CD4-positive, alpha-beta T cell (primary cell): ENCODE measurements at regions not wholly inside any gene's neighbourhood (a gene's known extent, or its start where the extent isn't known, plus 50 kb on each side); places are given as distances from the start of the nearest gene placed in this dataset.

Source experiments
- ATAC-seq: fragments of 200-7000 bp; cut with Tn5 transposase; one replicate; pipeline ENCODE4 v1.10.0; 2022; ENCODE audit warnings: mild to moderate bottlenecking; ENCODE audit not compliant: poor library complexity
- CTCF ChIA-PET: fragments of 350-600 bp; sonication (Branson Sonifier 250); formaldehyde crosslinking; loops from one replicate; lab custom pipeline; 2021; ENCODE audit warnings: antibody characterized with exemption, inconsistent platforms; lab: Charles Lee
- POLR2A ChIA-PET: fragments of 350-600 bp; sonication (Branson Sonifier 250); formaldehyde crosslinking; loops from one replicate; lab custom pipeline; 2021; ENCODE audit warnings: antibody characterized with exemption, inconsistent platforms; lab: Charles Lee
- DNase-seq, 14 experiments: peaks; one replicate each; pipeline ENCODE4 v3.0.0-alpha.2; 2013 to 2020; ENCODE audit warnings: mixed read lengths in 2 of 14
- H3K27ac ChIP-seq, 2 donors: one replicate each; pipeline versions ENCODE4 v1.5.1 to v1.7.0; 2013; ENCODE audit warnings: low read length in 2 of 2, low read depth in 1 of 2, mild to moderate bottlenecking in 1 of 2
- H3K27me3 ChIP-seq, 2 experiments: 1 replicate in 1 of 2; 2 replicates in 1 of 2; pipeline versions ENCODE4 v1.6.1 to v1.7.0; 2013; ENCODE audit warnings: low read length in 2 of 2, control low read depth in 1 of 2, mild to moderate bottlenecking in 1 of 2, moderate library complexity in 1 of 2; ENCODE audit not compliant: insufficient read depth in 2 of 2, control insufficient read depth in 1 of 2
- H3K36me3 ChIP-seq: one replicate; pipeline ENCODE4 v1.6.1; 2013; ENCODE audit warnings: low read length, control low read depth; ENCODE audit not compliant: insufficient read depth
- H3K4me1 ChIP-seq: one replicate; pipeline ENCODE4 v1.6.1; 2013; ENCODE audit warnings: low read length, control low read depth; ENCODE audit not compliant: insufficient read depth
- H3K4me3 ChIP-seq: one replicate; pipeline ENCODE4 v1.5.1; 2013; ENCODE audit warnings: mild to moderate bottlenecking, low read length, moderate library complexity
- H3K9me3 ChIP-seq, 2 experiments: 1 replicate in 1 of 2; 2 replicates in 1 of 2; pipeline versions ENCODE4 v1.6.1 to v1.7.0; 2013; ENCODE audit warnings: low read length in 2 of 2, mild to moderate bottlenecking in 2 of 2, control low read depth in 1 of 2, moderate library complexity in 1 of 2; ENCODE audit not compliant: control insufficient read depth in 1 of 2, insufficient read depth in 1 of 2
- H3K27ac Mint-ChIP-seq: one replicate; pipeline ENCODE4 v1.8.0; 2020; ENCODE audit warnings: mixed read lengths
- H3K27me3 Mint-ChIP-seq: one replicate; pipeline ENCODE4 v1.8.0; 2021; ENCODE audit warnings: mixed read lengths
- H3K36me3 Mint-ChIP-seq: one replicate; pipeline ENCODE4 v1.8.0; 2021; ENCODE audit warnings: low read depth, mixed read lengths
- H3K4me1 Mint-ChIP-seq: one replicate; pipeline ENCODE4 v1.8.0; 2021; ENCODE audit warnings: low read depth, mixed read lengths
- H3K4me3 Mint-ChIP-seq: one replicate; pipeline ENCODE4 v1.8.0; 2020; ENCODE audit warnings: mild to moderate bottlenecking, mixed read lengths
- H3K9me3 Mint-ChIP-seq: one replicate; pipeline ENCODE4 v1.8.0; 2020; ENCODE audit warnings: mixed read lengths
- CTCF ChIP-seq: fragments of 200-600 bp; IDR thresholded peaks from one replicate; pipeline ENCODE4 v1.8.0; 2022; ENCODE audit warnings: antibody characterized with exemption, mild to moderate bottlenecking
- intact Hi-C, 2 experiments: fragments of 100-400 bp; cut with DNase I in 1 of 2; cut with micrococcal nuclease in 1 of 2; formaldehyde crosslinking; loops; one replicate each; pipeline versions ENCODE4 v1.15.1 to v1.9.0; 2023 to 2025; cut with DNase I, micrococcal nuclease

GRCh38 chr4:89410687-89411086 is 103.1 kb upstream of the GPRIN3 start:
- POLR2A ChIA-PET = no interaction called here

GRCh38 chr4:89404530-89404929 is 96.9 kb upstream of the GPRIN3 start:
- Mint-ChIP-seq H3K27ac (no peak overlapping the region), H3K4me3 (no peak overlapping the region), H3K4me1 (no peaks in the 10 kb centered on the region), H3K36me3 (no peaks in the 10 kb centered on the region), H3K9me3 (no peaks in the 10 kb centered on the region), H3K27me3 (no peaks in the 10 kb centered on the region)
- CTCF ChIA-PET = no interaction called here
- ATAC-seq = no peak
- Histone ChIP-seq H3K4me3 (no peak overlapping the region), H3K27me3 (no peaks in the 10 kb centered on the region), H3K9me3 (no peaks in the 10 kb centered on the region), H3K27ac (no peak overlapping the region), H3K36me3 (no peaks in the 10 kb centered on the region), H3K4me1 (no peaks in the 10 kb centered on the region)
- POLR2A ChIA-PET = no interaction called here
- no peak for TF ChIP-seq CTCF
- no peak for DNase-seq
- intact Hi-C loops = loop anchor here in 1 of 2 experiments (5.0 kb wide), 1 partner anchor 37 kb away; no protein-coding TSS in a partner anchor

More at GRCh38 chr4:89410687-89411086, 103.1 kb upstream of the GPRIN3 start:
- no peaks in the 10 kb centered on the region for H3K9me3 ChIP-seq
- no peak overlapping the region for H3K4me3 ChIP-seq
- no peaks in the 10 kb centered on the region for H3K36me3 ChIP-seq
- DNase-seq = no peak
- H3K27ac Mint-ChIP-seq = no peak overlapping the region
- no peak overlapping the region for H3K4me3 Mint-ChIP-seq
- no peaks in the 10 kb centered on the region for H3K4me1 ChIP-seq
- H3K27me3 Mint-ChIP-seq = no peaks in the 10 kb centered on the region
- intact Hi-C loops = no loop called here
- peaks cover 0 to 3% of the 10 kb centered on the region in 2 experiments for H3K27me3 ChIP-seq
- no peaks in the 10 kb centered on the region for H3K36me3 Mint-ChIP-seq
- ATAC-seq = no peak
- H3K4me1 Mint-ChIP-seq = no peaks in the 10 kb centered on the region
- no peak for TF ChIP-seq CTCF
- H3K9me3 Mint-ChIP-seq = no peaks in the 10 kb centered on the region
- CTCF ChIA-PET = interaction anchor here (0.8 kb wide), 1 partner anchor 12 kb away, joined by 4 read pairs; no protein-coding TSS in a partner anchor
- no peak overlapping the region for H3K27ac ChIP-seq

- Histone ChIP-seq H3K27me3 (no peaks in the 10 kb centered on the region), H3K4me3 (no peak overlapping the region), H3K27ac (no peak overlapping the region), H3K9me3 (no peaks in the 10 kb centered on the region), H3K4me1 (no peaks in the 10 kb centered on the region), H3K36me3 (no peaks in the 10 kb centered on the region)
- ChIA-PET POLR2A (no interaction called here), CTCF (no interaction called here)
- no peaks in the 10 kb centered on the region for H3K36me3 Mint-ChIP-seq
- no peaks in the 10 kb centered on the region for H3K9me3 Mint-ChIP-seq
- H3K4me3 Mint-ChIP-seq = no peak overlapping the region
- no peaks in the 10 kb centered on the region for H3K27me3 Mint-ChIP-seq
- intact Hi-C loops = loop anchor here in 1 of 2 experiments (5.0 kb wide), 1 partner anchor 37 kb away; no protein-coding TSS in a partner anchor
- H3K4me1 Mint-ChIP-seq = no peaks in the 10 kb centered on the region
- ATAC-seq = no peak
- DNase-seq = no peak
- TF ChIP-seq CTCF = no peak
- H3K27ac Mint-ChIP-seq = no peak overlapping the region
Measured at GRCh38 chr4:89403826-89404225, 96.2 kb upstream of the GPRIN3 start.
